ENCODE measurements at regions not wholly inside any gene's neighbourhood (a gene's known extent, or its start where the extent isn't known, plus 50 kb on each side); places are given as distances from the start of the nearest gene placed in this dataset.

GRCh38 chrX:96311366-96311765 lies 373.3 kb upstream of the DIAPH2 start:
- no peak for DNase-seq (ENCODE audit: low spot score)

- DNase-seq (ENCODE audit: low spot score), result peak; percentile 15
These were observed 369.7 kb upstream of the DIAPH2 start for GRCh38 chrX:96314985-96315384.

GRCh38 chrX:96361844-96362243 lies 322.8 kb upstream of the DIAPH2 start:
- DNase-seq (ENCODE audit: low spot score), result no peak

GRCh38 chrX:96372313-96373046 lies 312.2 kb upstream of the DIAPH2 start:
- peak; percentile 47 for DNase-seq (ENCODE audit: low spot score)

- DNase-seq (ENCODE audit: low spot score), result no peak
These were observed 311.6 kb upstream of the DIAPH2 start for GRCh38 chrX:96373047-96373355.

- DNase-seq (ENCODE audit: low spot score), result no peak
These were observed 308.4 kb upstream of the DIAPH2 start for GRCh38 chrX:96376266-96376665.

- no peak for DNase-seq (ENCODE audit: low spot score)
These were observed 304.7 kb upstream of the DIAPH2 start for GRCh38 chrX:96379951-96380350.

GRCh38 chrX:96382018-96382417 lies 302.6 kb upstream of the DIAPH2 start:
- DNase-seq (ENCODE audit: low spot score), result no peak

- no peak for DNase-seq (ENCODE audit: low spot score)
These were observed 301.2 kb upstream of the DIAPH2 start for GRCh38 chrX:96383428-96383827.

- no peak for DNase-seq (ENCODE audit: low spot score)
These were observed 298.3 kb upstream of the DIAPH2 start for GRCh38 chrX:96386325-96386724.

GRCh38 chrX:96386981-96387380 lies 297.7 kb upstream of the DIAPH2 start:
- DNase-seq (ENCODE audit: low spot score), result no peak

GRCh38 chrX:96387801-96388200 lies 296.8 kb upstream of the DIAPH2 start:
- DNase-seq (ENCODE audit: low spot score), result no peak

- no peak for DNase-seq (ENCODE audit: low spot score)
These were observed 295.2 kb upstream of the DIAPH2 start for GRCh38 chrX:96389281-96390047.

- no peak for DNase-seq (ENCODE audit: low spot score)
These were observed 290.0 kb upstream of the DIAPH2 start for GRCh38 chrX:96394598-96394997.

- DNase-seq (ENCODE audit: low spot score), result no peak
These were observed 281.2 kb upstream of the DIAPH2 start for GRCh38 chrX:96403446-96403845.

- DNase-seq (ENCODE audit: low spot score), result no peak
These were observed 278.8 kb upstream of the DIAPH2 start for GRCh38 chrX:96405842-96406241.

GRCh38 chrX:96407072-96407471 lies 277.6 kb upstream of the DIAPH2 start:
- no peak for DNase-seq (ENCODE audit: low spot score)

GRCh38 chrX:96407501-96407900 lies 277.1 kb upstream of the DIAPH2 start:
- no peak for DNase-seq (ENCODE audit: low spot score)

GRCh38 chrX:96407981-96408380 lies 276.7 kb upstream of the DIAPH2 start:
- DNase-seq (ENCODE audit: low spot score), result no peak

- DNase-seq (ENCODE audit: low spot score), result no peak
These were observed 273.7 kb upstream of the DIAPH2 start for GRCh38 chrX:96410927-96411326.

- DNase-seq (ENCODE audit: low spot score), result no peak
These were observed 266.9 kb upstream of the DIAPH2 start for GRCh38 chrX:96417695-96418094.

- peak; percentile 4 for DNase-seq (ENCODE audit: low spot score)
These were observed 260.6 kb upstream of the DIAPH2 start for GRCh38 chrX:96424007-96424406.

GRCh38 chrX:96425200-96425599 lies 259.4 kb upstream of the DIAPH2 start:
- no peak for DNase-seq (ENCODE audit: low spot score)
